KMS-11 (cell line): ENCODE measurements at regions not wholly inside any gene's neighbourhood (a gene's known extent, or its start where the extent isn't known, plus 50 kb on each side); places are given as distances from the start of the nearest gene placed in this dataset.

Experiments
- H2AFZ ChIP-seq: fragments of 200-600 bp; sonication (generic); 2 replicates; pipeline ENCODE4 v1.6.1; 2016; ENCODE audit warnings: antibody characterized with exemption, mixed run types, low read depth
- H3K27ac ChIP-seq: fragments of 200-600 bp; sonication (generic); 2 replicates; pipeline ENCODE4 v1.6.1; 2016; ENCODE audit warnings: mild to moderate bottlenecking, mixed run types
- H3K27me3 ChIP-seq: fragments of 200-600 bp; sonication (generic); 2 replicates; pipeline ENCODE4 v1.6.1; 2017; ENCODE audit warnings: mild to moderate bottlenecking, low read depth, mixed run types, moderate library complexity; ENCODE audit not compliant: insufficient read depth
- H3K36me3 ChIP-seq: fragments of 200-600 bp; sonication (generic); 2 replicates; pipeline ENCODE4 v1.6.1; 2017; ENCODE audit warnings: mild to moderate bottlenecking, mixed run types; ENCODE audit not compliant: insufficient read depth
- H3K4me1 ChIP-seq: fragments of 200-600 bp; sonication (generic); 2 replicates; pipeline ENCODE4 v1.6.1; 2016; ENCODE audit warnings: mild to moderate bottlenecking, low read depth, mixed run types; ENCODE audit not compliant: poor library complexity, severe bottlenecking
- H3K4me2 ChIP-seq: fragments of 200-600 bp; sonication (generic); 2 replicates; pipeline ENCODE4 v1.7.0; 2016; ENCODE audit warnings: mild to moderate bottlenecking, mixed run types
- H3K4me3 ChIP-seq: fragments of 200-600 bp; sonication (generic); IDR thresholded peaks from 2 replicates; pipeline ENCODE4 v1.6.1; 2017; ENCODE audit warnings: low read depth, low read length, mixed read lengths; ENCODE audit not compliant: insufficient read depth
- H3K79me2 ChIP-seq: fragments of 200-600 bp; sonication (generic); 2 replicates; pipeline ENCODE4 v1.6.1; 2016; ENCODE audit warnings: low read depth, mixed run types; ENCODE audit not compliant: insufficient read depth
- H3K9ac ChIP-seq: fragments of 200-600 bp; sonication (generic); 2 replicates; pipeline ENCODE4 v1.6.1; 2016; ENCODE audit warnings: mild to moderate bottlenecking, mixed run types
- H4K20me1 ChIP-seq: fragments of 200-600 bp; sonication (generic); 2 replicates; pipeline ENCODE4 v1.6.1; 2016; ENCODE audit warnings: mild to moderate bottlenecking, mixed run types; ENCODE audit not compliant: insufficient read depth
- CTCF ChIP-seq: fragments of 200-600 bp; sonication (generic); conservative IDR thresholded peaks from 2 replicates; pipeline ENCODE4 v1.6.1; 2017; ENCODE audit warnings: low read depth, mild to moderate bottlenecking, antibody characterized with exemption, low read length, moderate library complexity, mixed read lengths

DNA sequence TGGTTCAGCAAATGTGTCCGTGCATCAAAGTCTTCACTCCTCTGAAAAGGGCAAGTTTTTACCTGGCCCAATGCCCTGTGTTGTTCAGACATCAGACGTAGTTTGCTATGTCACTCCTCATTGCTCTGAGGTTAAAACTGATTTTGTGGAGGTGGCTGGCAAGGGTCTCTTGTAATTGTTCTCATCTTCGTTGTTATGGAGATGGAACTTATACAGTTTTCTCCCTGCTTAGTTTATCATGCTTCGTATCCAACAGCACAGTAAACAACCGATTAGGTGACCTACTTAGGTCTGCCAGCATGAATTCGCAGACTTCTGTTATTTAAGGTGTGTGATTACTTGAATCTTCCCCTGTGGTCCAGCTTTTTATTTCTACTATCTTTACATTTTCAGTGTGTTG, 274.1 kb upstream of the SMIM30 start:
- Histone ChIP-seq H3K36me3 (no peaks in the 10 kb centered on the region), H3K9ac (no peak overlapping the region), H3K4me3 (no peak overlapping the region), H3K4me2 (no peak overlapping the region), H4K20me1 (no peaks in the 10 kb centered on the region), H2AFZ (no peak overlapping the region), H3K27me3 (no peaks in the 10 kb centered on the region), H3K27ac (no peak overlapping the region), H3K4me1 (no peaks in the 10 kb centered on the region), H3K79me2 (no peaks in the 10 kb centered on the region)
- no peak for TF ChIP-seq CTCF

DNA sequence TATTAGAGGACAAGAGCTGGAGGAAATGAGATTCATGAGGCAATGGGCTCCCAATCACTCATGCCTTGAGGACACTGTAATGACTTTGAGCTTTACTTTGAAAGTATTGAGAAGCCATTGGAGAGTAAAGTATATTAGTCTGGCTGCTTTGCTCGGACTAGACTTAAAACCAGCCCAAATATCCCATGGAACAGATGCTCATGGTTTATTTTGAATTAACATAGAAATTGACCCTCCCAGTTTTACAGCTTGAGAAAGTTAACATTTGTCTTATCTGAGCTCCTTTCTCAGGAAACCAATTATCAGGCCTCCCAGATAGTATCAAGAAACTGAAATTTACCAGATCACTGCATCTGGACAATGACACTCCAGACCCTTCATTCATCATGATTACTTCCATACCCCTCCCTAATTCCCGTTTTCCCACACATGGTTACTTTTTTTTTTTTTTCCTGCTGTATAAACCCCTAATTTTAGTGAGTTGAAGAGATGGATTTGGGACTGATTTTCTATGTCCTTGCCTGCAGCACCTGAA, 270.8 kb upstream of the SMIM30 start:
- Histone ChIP-seq H3K4me2 (no peak overlapping the region), H4K20me1 (no peaks in the 10 kb centered on the region), H3K79me2 (no peaks in the 10 kb centered on the region), H3K36me3 (no peaks in the 10 kb centered on the region), H3K9ac (no peak overlapping the region), H3K4me1 (no peaks in the 10 kb centered on the region), H3K4me3 (no peak overlapping the region), H2AFZ (no peak overlapping the region), H3K27me3 (no peaks in the 10 kb centered on the region), H3K27ac (no peak overlapping the region)
- no peak for TF ChIP-seq CTCF

GRCh38 chr7:113383638-113384037, 265.3 kb upstream of the SMIM30 start:
- Histone ChIP-seq H3K36me3 (no peaks in the 10 kb centered on the region), H3K4me2 (no peak overlapping the region), H3K9ac (no peak overlapping the region), H3K4me3 (no peak overlapping the region), H4K20me1 (no peaks in the 10 kb centered on the region), H2AFZ (no peak overlapping the region), H3K79me2 (no peaks in the 10 kb centered on the region), H3K27ac (no peak overlapping the region), H3K27me3 (no peaks in the 10 kb centered on the region), H3K4me1 (no peaks in the 10 kb centered on the region)
- TF ChIP-seq CTCF: no peak

DNA sequence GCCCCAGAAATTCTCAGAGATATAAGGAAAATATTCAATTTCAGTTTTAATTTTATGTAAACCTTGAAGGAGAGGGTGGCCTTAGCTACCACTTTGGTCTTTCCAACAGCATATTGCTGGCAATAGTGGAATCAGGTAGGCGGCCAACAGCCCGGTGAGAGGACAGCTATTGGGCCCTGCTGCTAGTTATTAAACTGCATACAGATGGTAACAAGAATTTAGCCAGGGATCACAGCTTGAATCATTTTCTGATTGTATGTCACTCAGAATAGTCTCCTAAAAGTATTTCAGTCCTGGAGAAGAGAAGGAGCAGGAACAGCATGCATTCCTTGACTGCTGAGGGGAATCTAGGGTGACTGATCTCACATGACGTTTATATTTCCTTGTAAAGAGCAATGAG, 261.4 kb upstream of the SMIM30 start:
- H3K27me3 ChIP-seq: no peaks in the 10 kb centered on the region
- no peaks in the 10 kb centered on the region for H3K79me2 ChIP-seq
- TF ChIP-seq CTCF: no peak
- no peaks in the 10 kb centered on the region for H3K36me3 ChIP-seq
- no peak overlapping the region for H3K27ac ChIP-seq
- H2AFZ ChIP-seq: no peak overlapping the region
- no peak overlapping the region for H3K4me3 ChIP-seq
- H3K4me1 ChIP-seq: no peaks in the 10 kb centered on the region
- H4K20me1 ChIP-seq: no peaks in the 10 kb centered on the region
- no peak overlapping the region for H3K4me2 ChIP-seq
- no peak overlapping the region for H3K9ac ChIP-seq

- no peak overlapping the region for H2AFZ ChIP-seq
- H3K36me3 ChIP-seq: no peaks in the 10 kb centered on the region
- TF ChIP-seq CTCF: no peak
- no peaks in the 10 kb centered on the region for H3K27me3 ChIP-seq
- H3K27ac ChIP-seq: no peak overlapping the region
- no peaks in the 10 kb centered on the region for H4K20me1 ChIP-seq
- H3K79me2 ChIP-seq: no peaks in the 10 kb centered on the region
- H3K4me2 ChIP-seq: no peak overlapping the region
- no peak overlapping the region for H3K4me3 ChIP-seq
- H3K4me1 ChIP-seq: no peaks in the 10 kb centered on the region
- H3K9ac ChIP-seq: no peak overlapping the region
These were observed 256.6 kb upstream of the SMIM30 start for GRCh38 chr7:113374955-113375354.
